ENCODE measurements at regions not wholly inside any gene's neighbourhood (a gene's known extent, or its start where the extent isn't known, plus 50 kb on each side); places are given as distances from the start of the nearest gene placed in this dataset.
A peak's percentile ranks its signal among the peaks of the same experiment; 100 is the strongest.

DNA sequence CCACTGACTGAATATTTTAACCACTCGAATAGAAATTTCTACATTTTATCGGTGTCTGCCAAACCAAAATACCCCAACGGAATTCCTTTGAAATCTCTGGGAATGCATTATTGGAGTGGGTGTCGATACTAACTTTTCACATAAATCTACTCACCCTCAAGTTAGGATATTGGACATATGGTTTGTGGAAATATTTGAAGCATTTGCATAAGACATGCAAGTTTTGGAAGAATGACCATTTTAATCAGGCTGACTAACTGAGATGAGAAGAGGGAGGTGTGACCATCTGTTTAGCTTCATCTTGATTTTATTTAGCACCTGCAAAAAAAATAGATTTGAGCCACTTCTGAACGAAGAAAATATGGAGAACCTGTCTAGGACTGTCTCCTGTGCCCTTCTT, 61.2 kb downstream of the KLF6 start:
- DNase-seq (ENCODE audit: low spot score) = no peak

DNA sequence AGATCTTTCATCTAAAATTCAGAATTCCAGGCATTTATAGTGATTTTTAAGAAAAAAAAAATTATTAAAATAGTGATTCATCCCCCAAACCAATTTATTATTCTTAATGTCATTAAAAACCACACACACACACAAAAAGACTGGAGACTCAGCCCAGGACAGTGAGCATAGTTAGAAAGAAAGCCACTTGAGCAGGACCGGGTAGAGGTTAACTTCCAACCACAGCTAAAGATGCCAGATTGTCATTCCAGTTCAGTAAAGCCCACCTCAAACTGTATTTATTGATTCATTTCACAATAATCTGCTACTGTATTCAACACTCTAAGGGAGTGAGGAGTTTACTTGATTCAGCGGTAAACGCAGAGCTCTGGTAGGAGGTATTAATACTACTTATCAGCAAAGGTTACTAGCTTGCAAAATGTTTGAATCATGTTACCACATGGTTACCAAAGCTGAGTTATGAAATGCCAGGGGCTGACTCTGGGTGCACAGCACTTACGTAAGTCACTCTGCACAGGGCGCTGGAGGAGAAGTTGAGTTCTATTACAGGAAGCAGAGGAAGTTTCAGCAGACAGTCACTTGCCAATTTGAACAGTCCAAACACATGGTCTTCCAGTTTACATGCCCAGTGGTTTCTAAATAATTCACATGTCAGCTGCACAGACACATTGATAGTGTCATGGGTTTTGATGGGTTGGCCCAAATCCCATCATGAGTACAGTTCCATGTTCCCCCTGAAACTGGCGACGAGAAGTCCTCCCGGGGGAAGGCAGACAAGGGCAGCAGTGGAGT, 64.6 kb downstream of the KLF6 start:
- peak; percentile 86 for DNase-seq (ENCODE audit: low spot score)

DNA sequence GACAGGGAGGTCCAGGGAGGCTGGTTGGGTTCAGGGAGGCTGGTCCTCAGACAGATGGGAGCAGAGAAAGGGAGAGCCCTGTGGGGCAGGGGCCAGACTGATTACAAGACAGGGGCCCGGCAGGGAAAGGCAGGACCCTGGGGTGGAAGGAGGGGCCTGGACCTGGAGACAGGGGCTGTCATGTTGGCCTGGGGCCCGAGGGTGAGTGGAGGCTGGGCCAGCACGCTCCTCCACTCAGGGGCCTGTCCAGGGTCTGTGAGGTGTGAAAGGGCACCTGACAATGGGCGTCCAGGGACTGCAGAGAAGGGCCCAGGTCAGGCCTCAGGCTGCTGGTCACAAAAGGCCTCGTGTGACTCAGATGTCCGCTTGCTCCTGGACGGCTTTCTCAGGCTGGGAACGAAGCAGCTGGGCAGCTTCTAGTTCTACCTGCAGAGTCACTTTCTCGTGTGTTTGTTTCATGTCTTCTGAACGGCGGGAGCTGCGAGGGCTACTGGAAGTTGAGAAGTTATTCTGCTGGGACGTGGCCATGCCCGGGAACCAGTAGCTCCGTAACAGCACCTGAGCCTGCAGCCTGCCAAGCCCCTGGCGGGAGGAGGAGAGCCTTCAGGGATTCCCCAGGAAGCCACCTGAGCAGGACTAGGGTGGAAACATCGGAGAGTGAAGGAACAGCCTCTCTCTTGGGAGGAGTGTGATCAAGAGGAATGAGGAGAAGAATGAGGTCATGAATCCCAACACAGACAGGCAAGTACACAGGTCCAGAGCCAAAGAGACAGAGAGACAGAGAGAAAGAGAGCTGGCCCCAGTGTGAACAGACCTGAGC, 65.8 kb downstream of the KLF6 start:
- no peak for DNase-seq (ENCODE audit: low spot score)

DNA sequence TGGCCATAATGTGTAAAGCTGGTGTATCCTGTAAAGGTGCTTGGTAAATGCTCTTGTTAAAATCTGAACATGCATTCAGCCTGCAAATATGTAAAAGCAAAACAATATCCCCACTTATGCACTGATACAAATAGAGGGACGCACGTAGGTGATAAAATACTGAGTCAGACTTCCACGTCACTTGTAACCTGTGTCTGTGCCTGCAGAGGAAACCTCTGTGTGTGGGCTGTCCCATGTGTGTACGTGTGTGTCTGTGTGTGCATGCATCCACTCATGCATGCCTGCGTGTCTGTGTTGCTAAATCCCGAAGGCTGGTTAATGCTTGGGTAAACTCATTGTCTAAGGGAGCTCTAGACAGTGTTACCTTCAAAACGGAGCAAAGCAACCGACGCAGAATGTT, 68.9 kb downstream of the KLF6 start:
- DNase-seq (ENCODE audit: low spot score) = no peak

DNA sequence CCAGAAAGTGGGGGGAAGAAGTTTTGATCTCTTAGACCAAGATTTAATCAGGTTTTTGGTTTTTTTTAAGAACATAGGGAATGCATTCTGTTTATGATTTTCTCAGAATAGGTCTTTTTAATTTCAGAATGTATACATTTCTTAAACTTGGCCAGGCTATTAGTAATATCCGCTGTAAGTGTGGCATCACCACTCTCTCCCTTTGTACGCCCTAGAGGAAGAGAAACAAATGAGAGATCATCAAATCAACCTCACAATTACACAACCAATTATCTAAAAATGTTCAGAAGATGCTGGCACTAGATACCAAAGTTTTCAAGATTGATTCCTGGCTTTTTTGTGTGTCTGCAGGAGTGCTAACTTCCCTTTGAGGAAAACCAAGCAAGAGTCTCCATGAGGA, 70.0 kb downstream of the KLF6 start:
- DNase-seq (ENCODE audit: low spot score) = no peak

DNA sequence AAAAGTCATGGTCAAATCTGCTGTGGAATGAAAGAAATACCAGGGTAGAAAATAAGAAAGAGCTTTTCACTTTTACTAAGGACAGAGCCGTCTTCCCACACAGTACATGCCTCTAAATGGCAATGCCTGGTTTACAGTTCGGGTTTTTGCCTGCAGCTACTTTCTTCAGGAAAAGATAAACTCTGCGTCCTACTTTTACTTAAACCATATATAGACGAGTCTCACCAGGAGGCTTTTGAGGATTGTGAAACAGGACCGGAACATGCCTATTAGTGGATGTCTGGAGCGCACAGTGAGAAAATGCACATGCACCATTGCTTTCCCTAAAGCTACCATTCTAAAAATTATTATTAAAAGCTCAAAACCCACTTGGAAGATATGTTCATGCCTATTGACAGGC, 70.5 kb downstream of the KLF6 start:
- DNase-seq (ENCODE audit: low spot score) = no peak

DNA sequence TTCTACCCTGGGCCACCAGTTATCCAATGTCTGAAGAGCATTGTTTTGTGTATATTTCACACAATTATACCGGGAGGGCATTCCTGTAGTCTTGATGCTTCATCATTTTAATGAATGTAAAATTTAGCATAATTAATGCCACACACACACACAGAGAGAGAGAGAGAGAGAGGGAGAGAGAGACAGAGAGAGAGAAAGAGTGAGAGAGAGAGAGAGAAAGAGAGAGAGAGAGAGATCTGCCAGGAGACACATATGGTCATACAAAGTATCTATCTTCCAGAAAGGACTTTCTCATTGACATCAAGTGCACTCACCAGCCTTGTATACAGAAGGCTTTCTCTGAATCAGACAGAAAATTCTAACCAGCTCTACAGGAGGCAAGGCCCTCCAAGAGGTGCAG, 72.3 kb downstream of the KLF6 start:
- no peak for DNase-seq (ENCODE audit: low spot score)

DNA sequence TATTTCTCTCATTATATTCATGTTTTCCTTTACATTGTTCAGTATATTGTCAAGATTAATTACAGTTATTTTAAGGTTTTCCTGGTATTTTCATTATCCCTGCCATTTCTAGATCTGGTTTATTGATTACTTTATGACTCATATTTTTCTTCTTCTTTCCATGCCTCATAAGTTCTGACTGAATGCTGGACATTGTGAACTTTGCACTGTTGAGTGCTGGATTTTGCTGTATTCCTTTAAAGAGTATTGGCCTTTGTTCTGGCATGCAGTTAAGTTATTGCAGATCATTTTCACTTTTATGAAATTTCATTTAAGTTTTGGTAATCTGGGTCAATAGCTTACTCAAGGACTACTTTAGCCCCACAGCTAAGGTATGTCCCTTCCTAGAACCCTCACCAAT, 73.1 kb downstream of the KLF6 start:
- no peak for DNase-seq (ENCODE audit: low spot score)

DNA sequence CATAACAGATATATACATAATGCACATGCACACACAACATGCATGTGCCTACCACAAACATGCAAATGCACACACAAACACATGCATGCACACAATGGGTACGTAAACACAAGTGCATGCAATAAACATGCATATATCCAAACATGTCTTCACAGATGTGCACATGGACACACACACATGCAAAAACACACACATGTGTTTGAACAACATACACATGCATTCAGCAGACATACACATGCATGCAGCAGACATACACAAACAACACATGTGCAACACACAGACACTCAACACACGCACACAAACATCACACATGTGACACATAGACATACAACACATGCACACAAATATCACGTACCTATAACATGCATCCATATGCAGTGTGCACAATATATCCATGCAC, 74.2 kb downstream of the KLF6 start:
- DNase-seq (ENCODE audit: low spot score) = no peak

DNA sequence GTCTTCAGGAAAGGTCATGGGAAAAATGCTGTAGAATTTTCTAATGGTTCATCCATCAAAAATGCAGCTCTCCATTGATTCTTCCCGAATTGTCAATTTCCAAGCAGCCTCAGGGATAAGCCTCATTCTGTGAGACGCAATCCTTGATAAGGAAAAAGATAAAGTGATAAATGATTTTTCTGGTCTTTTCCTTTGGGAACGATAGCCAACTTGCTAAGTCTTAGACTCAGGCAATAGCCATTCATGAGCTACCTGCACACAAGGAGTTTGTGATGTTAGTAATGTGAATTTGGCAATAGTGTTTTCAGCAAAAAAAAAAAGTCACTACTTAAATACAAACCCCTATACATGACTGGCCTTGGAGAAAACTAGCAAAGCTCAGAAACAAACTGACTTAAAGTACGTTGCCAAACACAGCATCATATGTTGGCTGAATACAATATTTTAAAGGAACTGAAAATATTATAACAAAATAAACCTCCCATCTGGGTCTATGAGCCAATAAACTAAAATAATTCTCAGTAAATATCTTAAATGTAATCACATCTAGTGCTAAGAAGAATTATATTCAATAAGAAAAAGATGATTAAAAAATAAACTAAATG, 75.5 kb downstream of the KLF6 start:
- DNase-seq (ENCODE audit: low spot score) = no peak

DNA sequence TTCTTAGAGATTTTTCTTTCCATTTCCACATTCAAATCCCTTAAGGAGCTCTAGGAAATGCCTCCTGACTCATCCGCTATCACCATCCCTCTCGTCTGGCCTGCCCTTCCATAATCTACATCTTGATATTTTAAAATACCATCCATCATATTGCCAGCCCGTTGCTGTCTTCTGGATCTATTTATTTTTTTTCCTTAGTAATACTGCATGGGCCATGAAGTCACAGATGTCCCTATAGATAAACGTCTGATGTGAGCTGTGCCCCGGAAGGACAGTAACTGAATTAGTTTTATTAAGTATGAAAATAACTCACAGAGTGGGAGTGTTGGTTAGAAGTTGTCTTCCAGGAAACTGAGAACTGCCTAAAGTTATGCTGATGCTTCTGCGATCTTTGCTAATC, 76.2 kb downstream of the KLF6 start:
- DNase-seq (ENCODE audit: low spot score) = no peak

DNA sequence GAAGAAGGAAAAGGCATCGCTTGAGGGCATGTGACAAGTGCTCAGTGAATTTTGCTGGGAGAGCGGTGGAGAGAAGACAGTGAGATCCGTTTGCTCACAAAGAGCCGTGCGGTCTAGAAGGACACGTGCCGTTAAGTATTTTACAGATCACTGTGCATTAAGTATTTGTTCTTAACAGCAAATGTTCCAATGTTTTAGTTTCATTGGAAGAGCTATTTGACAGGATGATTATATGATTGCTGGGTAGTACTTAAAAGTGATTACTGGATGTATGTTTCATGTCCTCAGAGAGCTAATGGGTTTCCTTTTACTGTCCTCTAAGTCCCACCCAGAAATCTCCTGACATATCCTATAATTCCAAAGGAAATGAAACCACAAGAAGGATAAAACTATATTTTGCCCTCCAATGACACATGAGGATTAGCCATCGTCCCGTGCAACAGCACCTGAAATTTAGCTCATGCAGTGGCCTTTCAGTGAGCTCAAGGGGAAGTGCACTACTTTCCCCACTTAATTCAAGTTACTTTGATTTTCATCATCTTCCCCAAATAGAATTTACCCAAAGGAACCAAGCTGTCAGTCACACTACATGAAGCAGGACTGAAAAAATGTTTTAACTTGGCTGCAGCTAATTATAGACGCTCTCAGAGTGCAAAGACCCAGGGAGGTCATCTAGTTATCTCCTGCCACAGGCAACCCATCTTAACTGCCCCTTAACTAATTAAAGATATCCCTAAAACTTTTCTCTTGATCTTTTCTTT, 80.3 kb downstream of the KLF6 start:
- DNase-seq (ENCODE audit: low spot score) = no peak

DNA sequence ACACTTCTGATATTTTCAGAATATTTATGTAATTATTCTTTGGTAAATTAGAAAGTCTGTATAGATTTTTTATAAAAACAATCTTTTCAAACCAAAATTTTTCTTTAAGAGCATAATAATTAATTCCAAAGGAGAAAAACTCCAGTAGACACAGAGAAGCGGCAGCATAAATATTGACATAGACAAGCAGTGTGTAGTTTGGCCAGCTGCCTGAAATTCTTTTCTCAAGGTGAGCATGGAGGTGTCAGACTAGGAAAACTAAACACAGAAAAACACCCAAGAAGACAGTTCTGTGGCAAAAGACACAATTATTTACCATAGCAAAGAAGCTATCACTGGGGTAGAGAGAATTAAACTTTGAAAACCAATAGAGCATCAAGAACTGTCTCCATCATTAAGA, 82.4 kb downstream of the KLF6 start:
- DNase-seq (ENCODE audit: low spot score) = no peak

DNA sequence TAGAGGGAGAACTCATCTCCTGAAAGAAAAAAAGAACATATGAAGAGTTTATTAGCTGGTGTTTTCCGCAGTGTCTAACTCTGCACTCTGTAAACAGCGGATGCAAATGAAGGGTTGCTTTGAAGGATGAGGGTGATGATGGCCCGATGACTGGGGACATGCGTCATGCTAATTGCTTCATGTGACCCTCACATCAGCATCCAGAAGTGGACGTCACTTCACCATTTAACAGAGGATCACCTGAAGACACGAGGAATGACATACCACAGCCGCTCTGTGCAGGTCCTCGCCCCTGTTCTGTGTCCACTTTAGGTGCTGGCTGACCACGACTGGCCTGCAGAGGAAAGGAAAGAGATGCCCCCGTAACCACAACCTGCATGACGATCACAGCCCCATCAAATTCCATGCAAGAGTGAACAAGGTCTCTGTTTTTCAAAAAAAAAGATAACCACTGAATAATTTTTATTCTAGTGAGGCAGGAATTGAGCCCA, 82.9 kb downstream of the KLF6 start:
- DNase-seq (ENCODE audit: low spot score) = no peak

DNA sequence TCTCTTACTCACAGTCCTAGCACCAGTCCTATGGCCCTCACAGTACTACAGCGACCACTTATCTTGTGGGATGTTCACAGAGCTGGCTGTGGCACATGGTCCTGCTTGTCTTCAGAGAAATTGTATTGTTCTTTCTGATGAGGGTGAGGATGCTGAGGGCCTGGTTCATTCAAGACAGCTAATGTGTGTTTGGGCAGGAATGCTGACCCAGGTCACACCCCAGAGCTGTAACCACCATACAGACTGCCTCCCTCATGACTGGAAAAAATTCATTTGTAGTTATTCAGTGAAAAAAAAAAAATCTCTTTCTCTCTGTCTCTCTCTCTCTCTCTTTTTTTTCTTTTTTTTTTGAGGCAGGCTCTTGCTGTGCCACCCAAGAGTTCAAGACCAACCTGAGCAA, 83.5 kb downstream of the KLF6 start:
- no peak for DNase-seq (ENCODE audit: low spot score)

DNA sequence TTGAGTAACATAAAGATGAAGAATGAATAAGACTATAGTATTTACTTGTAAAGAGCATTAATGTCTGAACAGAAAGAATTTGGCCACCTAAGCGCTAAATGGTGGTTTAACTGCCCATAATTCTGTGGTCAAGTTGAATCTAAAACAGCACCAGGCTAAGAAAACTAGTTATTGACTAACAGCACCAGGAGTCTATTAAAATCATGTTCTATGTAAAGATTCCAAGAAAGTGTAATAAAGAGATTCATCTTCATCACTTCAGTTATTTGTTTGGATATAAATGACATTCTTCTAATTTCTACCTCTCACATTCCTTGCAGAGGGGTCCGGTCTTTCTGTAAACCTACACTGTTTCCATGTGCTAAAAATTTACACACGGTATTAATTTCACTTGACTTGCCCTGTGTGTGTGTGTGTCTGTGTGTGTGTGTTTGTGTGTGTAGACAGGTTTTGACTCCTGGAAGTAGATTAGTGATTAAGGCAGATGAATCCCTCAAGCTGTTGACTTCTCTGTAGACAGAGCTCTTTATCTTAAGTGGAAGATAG, 84.4 kb downstream of the KLF6 start:
- DNase-seq (ENCODE audit: low spot score) = no peak

DNA sequence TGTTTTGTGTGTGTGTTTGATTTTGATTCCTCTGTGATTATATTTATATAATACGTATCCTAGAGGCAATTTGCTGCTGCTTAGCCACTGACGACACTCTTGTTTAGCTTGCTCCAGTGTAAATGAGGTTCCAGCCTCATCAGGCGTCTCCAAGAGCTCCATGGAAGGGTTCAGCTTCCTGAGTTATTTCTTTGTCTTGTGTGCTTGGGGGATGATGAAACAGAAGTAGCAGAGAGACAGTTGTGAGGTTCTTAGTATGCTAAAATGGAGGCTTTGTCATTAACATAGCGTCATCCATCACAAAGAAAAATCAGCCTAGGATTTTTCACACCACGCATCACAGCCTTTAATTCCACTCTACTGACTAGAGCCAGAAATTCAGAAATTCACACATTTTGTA, 85.1 kb downstream of the KLF6 start:
- DNase-seq (ENCODE audit: low spot score) = no peak

DNA sequence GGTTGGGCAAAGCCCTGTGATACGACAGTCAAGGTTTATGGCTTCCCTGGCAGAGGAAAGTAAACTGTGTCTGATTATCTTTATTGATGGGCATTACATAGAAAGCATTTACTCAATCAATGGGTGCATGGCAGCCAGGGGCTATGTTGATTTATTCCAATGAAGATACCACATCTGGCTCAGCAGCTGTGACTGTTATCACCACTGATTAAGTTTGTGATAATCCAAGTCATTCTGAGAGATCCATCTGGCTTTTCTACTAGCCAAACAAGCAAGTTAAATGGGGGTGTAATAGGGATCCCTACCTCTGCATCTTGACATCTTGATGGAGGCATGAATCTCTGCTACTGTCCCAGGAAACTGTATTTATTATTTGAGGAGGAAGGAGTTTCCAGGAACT, 86.7 kb downstream of the KLF6 start:
- no peak for DNase-seq (ENCODE audit: low spot score)

DNA sequence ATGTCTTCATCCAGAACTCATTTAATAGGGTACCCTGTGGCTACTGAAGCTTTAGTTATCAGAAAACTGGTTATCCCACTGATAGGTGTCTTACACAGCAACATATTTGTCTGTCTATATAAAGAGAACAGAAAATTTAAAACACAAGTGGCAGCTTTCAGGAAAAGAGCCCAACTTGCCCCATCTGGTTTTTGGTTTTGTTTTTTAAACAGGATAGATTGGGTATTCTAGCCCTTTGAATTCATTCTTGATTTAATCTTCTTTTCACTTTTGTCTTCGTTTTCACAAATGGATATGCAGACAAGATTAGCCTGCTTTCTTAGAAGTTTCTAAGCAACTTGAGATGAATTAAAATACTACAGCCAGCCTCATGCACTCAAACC, 91.3 kb downstream of the KLF6 start:
- DNase-seq (ENCODE audit: low spot score) = no peak

DNA sequence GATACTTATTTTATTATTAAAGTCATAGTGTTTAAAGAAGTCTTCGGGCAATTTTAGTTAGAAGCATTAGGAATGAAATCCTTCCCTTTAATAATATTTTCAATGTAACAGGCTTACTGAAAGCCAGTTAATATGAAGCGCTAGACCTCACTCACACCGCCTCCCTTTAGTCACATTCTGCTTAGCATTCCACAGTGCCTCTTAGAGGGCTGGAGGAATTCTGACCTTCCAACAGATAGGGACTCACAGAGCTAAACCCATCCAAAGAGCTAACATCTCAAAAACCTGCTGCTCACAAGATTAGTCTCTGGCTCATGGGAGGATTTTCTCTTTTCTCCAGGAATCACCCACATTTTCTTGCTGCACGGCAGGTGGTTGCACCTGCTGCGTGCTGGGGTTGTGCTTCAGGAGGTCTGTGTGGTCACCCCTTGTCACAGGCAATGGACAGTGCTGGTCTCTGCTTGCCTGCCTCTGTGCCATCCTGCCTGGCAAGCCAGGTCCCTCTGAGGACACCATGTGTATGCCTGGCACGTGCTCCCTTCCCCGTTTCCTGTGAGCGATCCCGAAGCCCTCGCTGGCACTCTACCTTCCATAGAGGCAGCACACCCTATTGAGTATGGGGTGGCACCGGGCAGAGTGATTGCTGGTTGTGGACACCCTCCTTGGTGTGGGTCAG, 91.8 kb downstream of the KLF6 start:
- DNase-seq (ENCODE audit: low spot score) = no peak

DNA sequence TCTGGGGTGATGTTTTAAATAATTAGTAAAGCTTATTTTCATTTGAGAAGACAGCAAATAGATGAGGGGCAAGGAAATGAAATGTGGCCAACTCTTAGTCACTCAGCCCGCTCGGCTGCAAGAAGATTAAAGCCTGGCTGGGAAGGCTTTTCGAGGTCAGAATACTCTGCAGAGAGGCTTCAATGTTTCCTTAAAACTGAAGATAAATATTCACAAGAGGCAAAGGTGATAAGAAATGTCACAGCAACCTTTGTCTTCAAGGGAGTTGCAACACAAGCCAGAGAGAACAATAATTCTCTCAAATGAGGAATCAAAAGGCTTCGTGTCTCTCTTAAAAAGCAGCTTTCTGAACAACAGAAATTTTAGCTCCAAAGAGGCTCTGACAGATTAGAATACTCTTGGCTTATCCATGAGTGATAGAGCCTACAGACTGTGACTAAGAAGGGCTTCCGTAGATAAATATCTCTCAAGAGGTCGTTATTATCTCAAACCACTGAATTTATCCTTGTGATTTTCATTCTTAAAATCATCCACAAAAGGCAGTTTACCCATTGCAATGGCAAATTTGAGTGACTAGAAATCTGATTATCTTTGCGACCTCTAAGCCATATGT, 92.5 kb downstream of the KLF6 start:
- DNase-seq (ENCODE audit: low spot score) = no peak

Measured in pons (tissue), 1 donor.